Activated T-helper 9 cell treated with anti-CD3 and anti-CD28 coated beads, Interleukin-2, amount 50 U/mL, for 16 hours (primary cell): ENCODE measurements at regions not wholly inside any gene's neighbourhood (a gene's known extent, or its start where the extent isn't known, plus 50 kb on each side); places are given as distances from the start of the nearest gene placed in this dataset.

Experiments
- DNase-seq: peaks from one replicate; pipeline ENCODE4 v3.0.0-alpha.2; 2020; ENCODE audit warnings: low read depth

- DNase-seq = no peak
Measured at GRCh38 chr19:30783212-30783611, 411.0 kb downstream of the ZNF536 start.

DNA sequence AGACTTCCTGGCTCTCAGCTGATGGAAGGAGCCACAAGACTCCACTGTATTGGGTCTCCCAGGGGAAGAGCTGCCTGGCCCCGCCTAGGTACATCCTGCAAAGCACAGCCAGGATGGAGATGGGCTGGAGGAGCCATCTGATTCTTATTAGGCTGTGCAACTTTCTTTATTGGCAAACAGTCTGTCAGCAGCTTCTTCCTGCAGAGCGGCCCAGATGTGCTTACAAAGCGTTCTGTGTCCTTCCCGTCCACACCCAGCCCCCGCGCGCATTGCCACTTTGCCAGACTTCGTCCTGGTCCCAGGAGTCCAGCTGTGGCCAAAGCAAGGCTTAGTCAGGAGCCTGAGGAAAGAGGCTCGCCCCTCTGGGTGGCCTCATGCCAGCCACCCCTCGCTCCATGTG lies 409.3 kb downstream of the ZNF536 start:
- DNase-seq = no peak

DNA sequence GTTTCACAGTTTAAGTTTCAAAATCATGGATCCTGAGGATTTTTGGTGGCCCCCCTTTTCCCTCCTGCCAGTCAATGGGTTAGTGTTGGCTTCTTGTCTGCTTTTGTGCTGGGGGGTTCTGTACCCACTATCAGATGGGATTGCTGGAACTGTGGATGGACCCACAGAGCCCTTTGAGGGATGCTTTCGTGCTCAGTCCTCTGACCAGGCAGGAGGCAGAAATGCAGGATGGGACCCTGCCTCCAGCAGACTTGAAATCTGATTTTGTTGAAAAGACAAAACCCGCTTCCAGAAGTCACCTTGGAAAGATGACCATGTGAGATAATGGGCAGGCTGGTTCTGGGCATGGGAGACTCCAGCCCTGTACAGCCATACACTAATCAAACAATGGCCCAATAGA lies 408.9 kb downstream of the ZNF536 start:
- no peak for DNase-seq

DNA sequence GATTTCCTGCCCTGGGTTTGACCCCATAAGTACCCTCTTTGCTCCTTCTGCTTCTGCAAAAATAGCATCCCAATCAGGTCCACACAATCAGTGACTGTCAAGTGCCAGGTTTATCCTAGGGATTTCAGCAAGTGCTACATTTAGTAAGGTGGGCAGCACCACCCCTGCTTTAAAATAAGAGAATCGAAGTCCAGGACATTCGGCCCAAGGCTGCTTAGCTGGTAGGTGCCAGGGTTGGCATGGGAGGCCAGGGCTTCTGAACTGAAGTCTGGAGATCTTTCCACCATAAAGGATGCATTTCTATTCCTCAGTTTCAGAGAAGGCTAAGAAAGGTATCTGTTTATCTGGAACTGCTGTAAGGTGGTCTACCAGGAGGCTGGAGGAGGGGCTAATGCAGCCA lies 408.3 kb downstream of the ZNF536 start:
- DNase-seq = no peak

GRCh38 chr19:30780032-30780431 lies 407.8 kb downstream of the ZNF536 start:
- no peak for DNase-seq

DNA sequence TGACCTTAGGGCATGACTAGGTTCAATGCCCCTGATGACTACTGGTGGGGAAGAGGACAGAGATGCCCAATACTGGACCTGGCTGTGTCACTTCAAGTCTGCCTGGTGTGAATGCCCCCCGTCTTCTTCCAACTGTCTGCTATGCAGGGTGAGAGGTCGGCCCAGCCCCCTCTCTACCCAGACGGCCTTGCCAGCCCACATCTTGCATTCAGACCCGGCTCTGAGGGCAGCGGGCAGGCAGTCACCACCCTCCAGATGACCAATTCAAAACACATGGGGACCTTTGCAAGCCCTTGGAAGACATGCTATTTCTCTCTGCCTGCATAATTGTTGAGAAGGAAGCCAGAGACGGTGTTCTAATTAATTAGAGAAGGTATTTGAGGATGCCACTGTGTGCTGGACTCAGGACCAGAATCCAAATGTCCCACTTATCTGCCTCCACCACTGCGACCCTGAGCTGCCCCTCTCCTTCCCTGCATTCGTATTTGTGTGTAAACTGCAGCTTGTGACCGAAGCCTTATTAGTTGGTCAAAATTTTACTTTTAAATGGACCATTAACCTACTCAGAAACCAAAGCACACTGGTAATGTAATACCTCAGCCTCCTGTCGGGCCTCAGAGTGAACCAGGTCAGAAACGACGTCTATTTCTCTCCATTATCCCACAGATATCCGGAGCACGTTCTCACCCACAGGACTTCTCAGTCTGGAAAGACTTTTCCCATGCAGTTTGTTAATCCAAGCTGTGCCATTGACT lies 407.0 kb downstream of the ZNF536 start:
- DNase-seq = no peak

DNA sequence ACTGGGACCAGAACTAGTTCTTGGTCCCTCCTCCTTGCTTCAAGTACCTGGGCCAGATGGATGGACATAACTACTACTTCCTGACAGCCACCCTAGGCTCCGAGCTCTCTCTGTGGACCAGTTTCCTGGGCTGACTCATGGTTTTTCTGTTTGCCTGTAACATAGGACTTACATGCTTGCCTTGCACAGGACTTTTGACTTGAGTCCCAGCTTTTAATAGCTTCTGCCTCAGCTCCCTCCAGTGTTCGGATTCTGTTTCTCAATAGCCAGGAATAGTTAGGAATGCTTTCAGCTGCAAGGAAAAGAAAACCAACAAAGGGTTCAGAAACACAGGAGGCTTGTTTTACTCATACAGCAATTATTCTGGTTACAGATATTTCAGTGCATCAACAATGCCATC lies 405.9 kb downstream of the ZNF536 start:
- no peak for DNase-seq

- no peak for DNase-seq
Measured at GRCh38 chr19:30775956-30776355, 403.8 kb downstream of the ZNF536 start.

DNA sequence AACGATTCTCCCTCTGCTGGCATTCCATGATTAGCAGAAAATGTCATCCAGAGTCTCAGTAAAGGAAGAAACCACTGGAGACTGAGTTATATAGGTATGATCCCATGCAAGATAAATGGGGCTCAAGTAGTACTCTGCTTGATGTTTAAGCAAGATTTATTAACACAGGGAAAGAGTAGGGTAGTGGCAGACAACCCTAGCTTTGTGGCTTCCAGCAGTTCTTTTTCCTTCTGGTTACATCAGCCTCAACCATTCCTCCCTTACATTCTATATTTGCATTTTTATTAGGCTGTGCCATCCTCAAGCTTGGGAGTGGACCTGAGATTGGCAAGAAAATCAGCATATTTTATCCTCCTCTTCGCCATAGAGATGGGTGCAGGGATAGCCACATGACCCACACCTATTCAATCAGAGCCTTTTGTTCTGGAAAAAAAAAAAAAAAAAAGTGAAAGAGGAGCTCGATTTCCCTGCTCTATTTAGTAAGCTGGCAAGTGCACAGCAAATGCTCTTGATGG lies 402.1 kb downstream of the ZNF536 start:
- no peak for DNase-seq

DNA sequence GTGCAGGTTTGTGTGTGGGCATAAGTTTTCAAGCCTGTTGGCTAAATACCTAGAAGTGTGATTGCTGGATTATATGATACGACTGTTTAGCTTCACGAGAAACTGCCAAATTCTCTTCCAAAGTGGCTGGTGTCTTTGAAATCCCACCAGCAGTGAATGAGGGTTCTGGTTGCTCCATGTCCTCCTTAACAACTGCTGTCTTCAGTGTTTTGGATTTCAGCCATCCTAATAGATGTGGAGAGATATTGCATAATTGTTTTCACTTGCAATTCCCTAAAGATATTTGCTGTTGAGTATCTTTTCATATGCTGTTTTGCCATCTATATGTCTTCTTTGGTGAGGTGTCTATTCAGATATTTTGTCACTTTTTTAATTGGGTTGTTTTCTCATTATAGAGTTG lies 390.5 kb downstream of the ZNF536 start:
- DNase-seq = no peak

GRCh38 chr19:30760014-30760413 lies 387.8 kb downstream of the ZNF536 start:
- no peak for DNase-seq

- DNase-seq = no peak
Measured at GRCh38 chr19:30757837-30758617, 385.8 kb downstream of the ZNF536 start.

DNA sequence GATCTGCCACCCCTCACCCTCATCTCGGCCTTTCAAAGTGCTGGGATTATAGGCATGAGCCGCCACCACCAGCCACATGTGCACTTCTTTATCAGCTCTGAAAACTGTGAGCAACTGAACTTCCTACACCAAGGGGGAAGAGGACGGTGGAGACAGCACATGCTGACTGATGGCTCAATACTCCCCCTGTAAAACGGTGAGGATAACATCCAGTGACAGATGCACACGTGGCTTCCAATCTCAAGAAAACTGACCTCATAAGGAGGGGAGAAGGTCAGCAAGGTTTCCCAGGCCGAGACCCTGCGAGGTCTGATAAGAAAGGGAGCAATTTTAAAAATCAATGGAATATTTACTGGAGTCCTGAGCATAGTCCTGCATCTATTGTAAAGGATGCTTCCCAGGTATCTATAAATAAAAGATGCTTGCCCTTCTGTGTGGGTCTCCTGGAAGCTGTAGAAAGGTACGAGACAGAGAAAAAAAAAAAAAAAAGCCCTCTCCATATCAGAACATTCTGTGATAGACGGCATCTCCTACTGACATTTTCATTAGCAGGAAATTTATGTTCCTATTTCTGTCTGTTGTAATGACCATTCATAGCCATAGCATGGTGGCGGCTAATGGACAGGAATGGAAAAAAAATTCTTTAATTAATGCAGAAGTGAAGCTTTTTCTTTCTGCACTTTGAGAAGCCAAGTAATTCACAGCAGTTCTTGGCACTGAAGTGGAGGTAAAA lies 385.1 kb downstream of the ZNF536 start:
- no peak for DNase-seq

- no peak for DNase-seq
Measured at GRCh38 chr19:30755581-30755980, 383.4 kb downstream of the ZNF536 start.

DNA sequence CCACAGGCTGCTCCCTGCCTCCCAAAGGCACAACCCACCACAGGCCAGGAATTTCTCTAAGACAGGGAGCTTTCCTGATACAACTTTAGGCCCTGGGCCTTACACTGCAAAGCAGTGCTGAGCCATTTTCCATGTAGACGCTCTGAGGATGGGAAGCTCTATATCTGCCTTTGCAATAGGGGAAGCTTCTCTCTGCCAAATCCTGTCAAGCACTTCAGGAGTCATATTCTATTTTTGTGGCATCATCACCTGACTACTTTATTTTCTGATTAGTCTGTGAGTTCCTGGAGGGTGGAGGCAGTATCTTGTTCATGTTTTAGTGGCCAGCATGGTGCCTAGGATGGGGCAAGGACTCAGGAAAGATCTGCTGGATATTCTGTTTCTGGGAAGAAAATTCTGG lies 382.0 kb downstream of the ZNF536 start:
- no peak for DNase-seq

- no peak for DNase-seq
Measured at GRCh38 chr19:30752876-30753275, 380.7 kb downstream of the ZNF536 start.

DNA sequence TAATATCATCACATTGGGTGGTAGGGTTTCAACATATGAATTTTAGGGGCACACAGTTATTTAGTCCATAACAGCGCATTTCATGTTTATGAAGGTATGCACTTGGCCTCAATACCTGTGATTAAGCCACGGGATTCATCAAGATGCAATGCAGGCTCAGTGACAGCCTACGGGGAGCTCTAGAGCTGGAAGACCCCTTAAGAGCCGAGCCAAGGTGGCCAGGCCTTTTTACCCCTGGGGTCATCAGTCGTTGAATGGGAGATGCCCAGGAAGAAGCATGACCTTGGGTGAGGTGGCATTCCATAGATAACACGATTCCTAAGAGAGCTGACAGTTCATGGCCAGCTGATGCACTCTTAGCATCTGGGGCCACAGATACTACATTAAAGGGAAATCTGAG lies 380.0 kb downstream of the ZNF536 start:
- DNase-seq = no peak

DNA sequence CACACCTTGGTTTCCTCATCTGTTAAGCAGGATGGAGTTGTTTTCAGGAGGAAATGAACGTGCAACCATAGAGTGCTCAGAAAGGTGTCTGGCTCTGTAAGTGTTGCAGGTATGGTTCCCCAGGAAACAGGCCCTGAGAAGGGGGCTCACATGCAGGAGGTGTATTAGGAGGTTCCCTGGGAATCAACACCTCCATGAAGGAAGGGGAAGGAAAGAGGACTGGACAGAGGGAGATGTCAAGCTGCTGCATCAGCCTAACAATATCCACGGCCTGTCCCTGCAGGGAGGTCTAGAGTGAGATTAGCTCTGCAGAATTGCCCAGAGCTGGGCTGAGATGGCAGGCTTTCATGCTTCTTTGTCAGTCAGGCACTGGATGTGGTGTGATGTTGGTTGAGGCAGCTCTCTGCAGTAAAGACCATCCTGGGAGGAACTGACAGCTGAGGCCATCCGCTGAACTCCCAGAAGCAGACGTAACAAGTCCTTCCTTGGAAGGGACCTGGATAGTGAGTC lies 373.3 kb downstream of the ZNF536 start:
- DNase-seq = no peak

- no peak for DNase-seq
Measured at GRCh38 chr19:30744741-30745475, 372.7 kb downstream of the ZNF536 start.

DNA sequence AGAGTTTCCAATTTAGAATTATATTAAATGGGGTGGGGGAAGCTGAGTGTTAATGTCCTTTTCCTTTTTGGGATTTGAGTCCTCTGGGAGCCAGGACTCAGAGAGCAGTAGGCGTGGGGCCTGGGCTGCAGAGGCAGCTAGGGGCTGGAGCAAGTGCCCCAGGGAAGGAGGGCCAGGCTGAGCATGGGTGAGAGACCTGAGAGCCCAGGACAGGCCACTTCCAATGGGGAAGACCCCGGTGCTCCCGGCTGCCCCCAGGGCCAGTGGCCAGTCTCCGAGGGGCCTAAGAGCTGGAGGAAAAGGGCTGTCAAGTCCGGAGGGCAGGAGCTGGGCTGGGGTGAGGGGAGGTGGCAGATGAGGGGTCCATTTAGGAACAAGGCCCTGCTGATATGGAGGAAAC lies 371.5 kb downstream of the ZNF536 start:
- no peak for DNase-seq

GRCh38 chr19:30743011-30743410 lies 370.8 kb downstream of the ZNF536 start:
- DNase-seq = no peak

DNA sequence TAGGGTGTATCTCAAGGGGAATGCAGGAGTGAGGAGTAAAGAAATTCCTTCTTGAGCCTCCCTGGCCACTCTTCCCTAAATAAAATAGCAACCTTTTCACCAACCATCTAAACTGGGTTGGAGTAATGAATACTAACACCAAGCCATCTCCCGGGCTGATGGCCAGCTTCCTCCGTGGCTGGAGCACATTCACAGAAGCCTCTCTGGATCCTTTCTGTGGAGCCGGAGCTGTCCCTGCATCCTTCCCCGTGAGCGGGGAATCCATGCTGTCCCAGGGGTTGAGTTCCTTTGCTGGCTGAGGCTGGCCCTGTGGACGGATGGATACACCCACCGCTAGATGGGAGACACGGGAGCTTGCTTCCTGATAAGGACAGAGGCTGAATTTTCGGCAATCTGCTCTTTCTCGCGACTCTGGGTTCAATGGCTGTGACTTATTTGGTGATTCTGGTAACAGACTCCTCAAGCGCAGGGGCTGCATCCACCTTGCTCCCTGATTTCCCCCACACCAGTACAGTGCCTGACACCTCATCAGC lies 370.3 kb downstream of the ZNF536 start:
- no peak for DNase-seq
